ENCODE measurements at regions not wholly inside any gene's neighbourhood (a gene's known extent, or its start where the extent isn't known, plus 50 kb on each side); places are given as distances from the start of the nearest gene placed in this dataset.

- H3K4me1 Mint-ChIP-seq (ENCODE audit: low read depth in 2 of 2), result peaks cover 2 to 4% of the 10 kb centered on the region in 2 donors
- peak overlapping the region in 1 of 2 donors; percentile 13 for H3K27ac Mint-ChIP-seq
- DNase-seq (no peak), ATAC-seq (replicated peaks) (no peak)
- H3K36me3 Mint-ChIP-seq (ENCODE audit: insufficient read depth), result no peaks in the 10 kb centered on the region
- H3K27me3 Mint-ChIP-seq, result peaks cover 38 to 80% of the 10 kb centered on the region in 2 donors
- H3K4me3 Mint-ChIP-seq, result no peak overlapping the region
- no peaks in the 10 kb centered on the region for H3K9me3 Mint-ChIP-seq
These were observed 121.6 kb upstream of the ZNF507 start for GRCh38 chr19:32223595-32224370.

- H3K36me3 Mint-ChIP-seq (ENCODE audit: insufficient read depth), result no peaks in the 10 kb centered on the region
- H3K27me3 Mint-ChIP-seq, result peaks cover 38 to 81% of the 10 kb centered on the region in 2 donors
- H3K27ac Mint-ChIP-seq, result no peak overlapping the region
- H3K9me3 Mint-ChIP-seq, result no peaks in the 10 kb centered on the region
- ATAC-seq (replicated peaks) (peak; percentile 73), DNase-seq (peak; percentile 21 to 48 (median 46))
- H3K4me3 Mint-ChIP-seq, result peak overlapping the region; percentile 66 to 75
- peaks cover 2 to 4% of the 10 kb centered on the region in 2 donors for H3K4me1 Mint-ChIP-seq (ENCODE audit: low read depth in 2 of 2)
These were observed 120.8 kb upstream of the ZNF507 start for GRCh38 chr19:32224371-32225244.

- Mint-ChIP-seq H3K27ac (no peak overlapping the region), H3K4me1 (ENCODE audit: low read depth in 2 of 2) (peaks cover 2 to 4% of the 10 kb centered on the region in 2 donors), H3K4me3 (no peak overlapping the region), H3K9me3 (no peaks in the 10 kb centered on the region), H3K36me3 (ENCODE audit: insufficient read depth) (peaks cover 3% of the 10 kb centered on the region), H3K27me3 (peaks cover 31 to 81% of the 10 kb centered on the region in 2 donors)
- no peak for ATAC-seq (replicated peaks)
- DNase-seq, result no peak
These were observed 117.7 kb upstream of the ZNF507 start for GRCh38 chr19:32227561-32228165.

- H3K27me3 Mint-ChIP-seq, result peaks cover 19 to 71% of the 10 kb centered on the region in 2 donors
- H3K36me3 Mint-ChIP-seq (ENCODE audit: insufficient read depth), result peaks cover 3% of the 10 kb centered on the region
- no peak overlapping the region for H3K4me3 Mint-ChIP-seq
- H3K27ac Mint-ChIP-seq, result no peak overlapping the region
- DNase-seq (no peak), ATAC-seq (replicated peaks) (no peak)
- H3K4me1 Mint-ChIP-seq (ENCODE audit: low read depth in 2 of 2), result no peaks in the 10 kb centered on the region
- no peaks in the 10 kb centered on the region for H3K9me3 Mint-ChIP-seq
These were observed 115.0 kb upstream of the ZNF507 start for GRCh38 chr19:32230441-32230840.

- no peak for ATAC-seq (replicated peaks)
- H3K27ac Mint-ChIP-seq, result no peak overlapping the region
- no peaks in the 10 kb centered on the region for H3K9me3 Mint-ChIP-seq
- DNase-seq, result no peak
- peaks cover 3% of the 10 kb centered on the region for H3K36me3 Mint-ChIP-seq (ENCODE audit: insufficient read depth)
- no peak overlapping the region for H3K4me3 Mint-ChIP-seq
- H3K27me3 Mint-ChIP-seq, result peaks cover 19 to 73% of the 10 kb centered on the region in 2 donors
- H3K4me1 Mint-ChIP-seq (ENCODE audit: low read depth in 2 of 2), result no peaks in the 10 kb centered on the region
These were observed 114.4 kb upstream of the ZNF507 start for GRCh38 chr19:32231020-32231419.

- ATAC-seq (replicated peaks), result no peak
- DNase-seq, result no peak
- Mint-ChIP-seq H3K4me3 (no peak overlapping the region), H3K27ac (no peak overlapping the region), H3K27me3 (peaks cover 19 to 76% of the 10 kb centered on the region in 2 donors), H3K36me3 (ENCODE audit: insufficient read depth) (peaks cover 3% of the 10 kb centered on the region), H3K9me3 (no peaks in the 10 kb centered on the region), H3K4me1 (ENCODE audit: low read depth in 2 of 2) (no peaks in the 10 kb centered on the region)
These were observed 113.7 kb upstream of the ZNF507 start for GRCh38 chr19:32231691-32232090.

GRCh38 chr19:32232449-32232848, 113.0 kb upstream of the ZNF507 start:
- H3K4me3 Mint-ChIP-seq, result no peak overlapping the region
- no peaks in the 10 kb centered on the region for H3K9me3 Mint-ChIP-seq
- ATAC-seq (replicated peaks) (no peak), DNase-seq (no peak)
- H3K27me3 Mint-ChIP-seq, result peaks cover 19 to 72% of the 10 kb centered on the region in 2 donors
- no peaks in the 10 kb centered on the region for H3K4me1 Mint-ChIP-seq (ENCODE audit: low read depth in 2 of 2)
- H3K27ac Mint-ChIP-seq, result no peak overlapping the region
- H3K36me3 Mint-ChIP-seq (ENCODE audit: insufficient read depth), result peaks cover 3% of the 10 kb centered on the region

- H3K4me3 Mint-ChIP-seq, result no peak overlapping the region
- no peaks in the 10 kb centered on the region for H3K9me3 Mint-ChIP-seq
- H3K27me3 Mint-ChIP-seq, result peaks cover 19 to 65% of the 10 kb centered on the region in 2 donors
- no peak overlapping the region for H3K27ac Mint-ChIP-seq
- DNase-seq, result no peak
- no peak for ATAC-seq (replicated peaks)
- peaks cover 3% of the 10 kb centered on the region for H3K36me3 Mint-ChIP-seq (ENCODE audit: insufficient read depth)
- no peaks in the 10 kb centered on the region for H3K4me1 Mint-ChIP-seq (ENCODE audit: low read depth in 2 of 2)
These were observed 112.3 kb upstream of the ZNF507 start for GRCh38 chr19:32233091-32233490.

- DNase-seq (no peak), ATAC-seq (replicated peaks) (no peak)
- H3K27me3 Mint-ChIP-seq, result peaks cover 19 to 63% of the 10 kb centered on the region in 2 donors
These were observed 111.5 kb upstream of the ZNF507 start for GRCh38 chr19:32233885-32234284.

GRCh38 chr19:32234663-32235217, 110.7 kb upstream of the ZNF507 start:
- Mint-ChIP-seq H3K27ac (no peak overlapping the region), H3K27me3 (peaks cover 19 to 56% of the 10 kb centered on the region in 2 donors), H3K4me3 (no peak overlapping the region), H3K4me1 (ENCODE audit: low read depth in 2 of 2) (no peaks in the 10 kb centered on the region), H3K36me3 (ENCODE audit: insufficient read depth) (peaks cover 3% of the 10 kb centered on the region), H3K9me3 (no peaks in the 10 kb centered on the region)
- DNase-seq (no peak), ATAC-seq (replicated peaks) (no peak)

More at GRCh38 chr19:32233885-32234284, 111.5 kb upstream of the ZNF507 start:
- H3K9me3 Mint-ChIP-seq, result no peaks in the 10 kb centered on the region
- H3K4me3 Mint-ChIP-seq, result no peak overlapping the region
- H3K27ac Mint-ChIP-seq, result no peak overlapping the region
- peaks cover 3% of the 10 kb centered on the region for H3K36me3 Mint-ChIP-seq (ENCODE audit: insufficient read depth)
- H3K4me1 Mint-ChIP-seq (ENCODE audit: low read depth in 2 of 2), result no peaks in the 10 kb centered on the region

- H3K36me3 Mint-ChIP-seq (ENCODE audit: insufficient read depth), result peaks cover 3% of the 10 kb centered on the region
- H3K27me3 Mint-ChIP-seq, result peaks cover 10 to 22% of the 10 kb centered on the region in 2 donors
These were observed 107.3 kb upstream of the ZNF507 start for GRCh38 chr19:32238076-32238475.

GRCh38 chr19:32240316-32240715, 105.1 kb upstream of the ZNF507 start:
- H3K27me3 Mint-ChIP-seq, result peaks cover 6 to 20% of the 10 kb centered on the region in 2 donors
- ATAC-seq (replicated peaks), result no peak
- no peak overlapping the region for H3K27ac Mint-ChIP-seq
- H3K36me3 Mint-ChIP-seq (ENCODE audit: insufficient read depth), result peaks cover 3% of the 10 kb centered on the region
- DNase-seq, result no peak
- no peaks in the 10 kb centered on the region for H3K9me3 Mint-ChIP-seq
- no peaks in the 10 kb centered on the region for H3K4me1 Mint-ChIP-seq (ENCODE audit: low read depth in 2 of 2)
- H3K4me3 Mint-ChIP-seq, result no peak overlapping the region

More at GRCh38 chr19:32238076-32238475, 107.3 kb upstream of the ZNF507 start:
- H3K4me1 Mint-ChIP-seq (ENCODE audit: low read depth in 2 of 2), result no peaks in the 10 kb centered on the region
- H3K4me3 Mint-ChIP-seq, result no peak overlapping the region
- DNase-seq (no peak), ATAC-seq (replicated peaks) (no peak)
- H3K9me3 Mint-ChIP-seq, result no peaks in the 10 kb centered on the region
- no peak overlapping the region for H3K27ac Mint-ChIP-seq

- peaks cover 3% of the 10 kb centered on the region for H3K36me3 Mint-ChIP-seq (ENCODE audit: insufficient read depth)
- peaks cover 0 to 2% of the 10 kb centered on the region in 2 donors for H3K4me1 Mint-ChIP-seq (ENCODE audit: low read depth in 2 of 2)
- H3K4me3 Mint-ChIP-seq, result no peak overlapping the region
- no peak for ATAC-seq (replicated peaks)
- no peaks in the 10 kb centered on the region for H3K9me3 Mint-ChIP-seq
- DNase-seq, result no peak
- no peak overlapping the region for H3K27ac Mint-ChIP-seq
- H3K27me3 Mint-ChIP-seq, result peaks cover 0 to 20% of the 10 kb centered on the region in 2 donors
These were observed 104.1 kb upstream of the ZNF507 start for GRCh38 chr19:32241306-32241705.

Data from effector memory CD8-positive, alpha-beta T cell (primary cell).